ENCODE measurements at regions not wholly inside any gene's neighbourhood (a gene's known extent, or its start where the extent isn't known, plus 50 kb on each side); places are given as distances from the start of the nearest gene placed in this dataset.
"Not testable (repeated sequence)": the region's sequence is repeated elsewhere in the genome, so short reads cannot be mapped to it uniquely, and the experiment has no call there.

DNA sequence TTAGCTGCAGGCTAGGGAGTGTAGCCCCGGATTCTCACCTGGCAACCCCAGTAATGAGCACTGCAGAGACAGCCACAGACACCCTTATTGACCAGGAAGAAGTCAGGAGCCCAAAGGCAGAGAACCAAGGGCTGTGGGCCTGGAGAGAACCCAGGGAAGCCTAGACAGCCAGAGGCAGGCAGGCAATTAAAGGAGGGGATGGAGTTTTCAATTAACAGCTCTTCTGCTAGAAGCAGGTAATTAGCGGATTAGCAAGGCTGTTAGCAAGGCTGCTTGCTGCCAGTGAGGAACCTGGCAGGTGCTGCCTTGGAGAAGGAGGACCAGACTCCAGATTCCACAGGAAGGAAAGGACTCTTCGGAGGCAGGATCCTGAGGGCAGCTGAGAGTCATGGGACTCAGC is 176.1 kb downstream of the TRIM43 start:
- not testable (repeated sequence) for DNase-seq

DNA sequence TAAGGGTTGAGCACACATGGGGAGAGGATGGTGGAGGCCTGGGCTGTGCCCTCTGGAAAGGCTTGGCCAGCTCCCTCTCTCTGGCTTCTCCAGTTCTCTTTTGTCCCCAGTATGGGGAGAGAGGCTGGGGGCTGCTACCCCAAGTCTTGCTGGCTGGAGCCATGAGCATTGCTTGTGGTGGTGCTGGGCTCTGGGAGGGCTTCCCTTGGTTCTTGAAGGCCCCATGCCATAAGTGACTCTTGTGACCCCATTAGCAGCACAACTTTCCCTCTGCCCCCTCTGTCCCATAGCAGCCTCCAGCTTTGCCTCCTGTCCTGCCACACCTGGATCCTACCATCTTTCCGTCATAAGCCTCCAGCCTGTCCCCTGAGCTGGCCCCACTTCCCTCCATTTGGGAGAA is 177.5 kb downstream of the TRIM43 start:
- DNase-seq, result not testable (repeated sequence)

DNA sequence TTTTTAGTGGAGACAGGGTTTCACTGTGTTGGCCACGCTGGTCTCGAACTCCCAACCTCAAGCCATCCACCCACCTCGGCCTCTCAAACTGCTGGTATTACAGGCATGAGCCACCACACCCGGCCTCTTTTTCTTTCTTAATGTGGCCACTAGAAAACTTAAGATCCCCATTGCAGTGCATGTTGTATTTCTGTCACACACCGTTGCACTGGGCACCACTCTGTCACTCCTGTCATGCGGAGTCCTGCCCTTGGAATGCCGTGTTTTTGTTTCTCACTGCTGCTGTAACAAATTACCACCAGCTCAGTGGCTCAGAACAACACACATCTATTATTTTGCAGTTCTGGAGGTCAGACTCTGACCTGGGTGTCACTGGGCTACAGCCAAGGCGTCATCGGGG is 178.9 kb downstream of the TRIM43 start:
- not testable (repeated sequence) for DNase-seq

GRCh38 chr2:95774322-95775192 is 182.8 kb downstream of the TRIM43 start:
- not testable (repeated sequence) for DNase-seq

GRCh38 chr2:95775193-95775531 is 183.4 kb downstream of the TRIM43 start:
- DNase-seq, result not testable (repeated sequence)

Measured in DMS153 (cell line).